LNCaP clone FGC (cell line): ENCODE measurements at regions not wholly inside any gene's neighbourhood (a gene's known extent, or its start where the extent isn't known, plus 50 kb on each side); places are given as distances from the start of the nearest gene placed in this dataset.

ENCODE experiments used
- DNase-seq: peaks from one replicate; pipeline ENCODE4 v3.0.0-alpha.2; 2011; ENCODE audit warnings: low read depth
- H3K4me3 ChIP-seq: 2 replicates; pipeline ENCODE4 v1.5.1; 2011; ENCODE audit warnings: mild to moderate bottlenecking, low read depth, low read length, control low read depth
- CTCF ChIP-seq: IDR thresholded peaks from 2 replicates; pipeline ENCODE4 v1.5.1; 2012; ENCODE audit warnings: mild to moderate bottlenecking; ENCODE audit not compliant: control insufficient read depth, insufficient read depth; ENCODE audit errors: extremely low read depth

- no peak overlapping the region for H3K4me3 ChIP-seq
- TF ChIP-seq CTCF = no peak
- no peak for DNase-seq
Observed at GRCh38 chr1:68327414-68327813, 95.1 kb upstream of the WLS start.

GRCh38 chr1:68326481-68326880 lies 94.2 kb upstream of the WLS start:
- TF ChIP-seq CTCF = no peak
- DNase-seq = no peak
- H3K4me3 ChIP-seq = no peak overlapping the region

- H3K4me3 ChIP-seq = no peak overlapping the region
- no peak for DNase-seq
- TF ChIP-seq CTCF = no peak
Observed at GRCh38 chr1:68324316-68324715, 92.0 kb upstream of the WLS start.

GRCh38 chr1:68322837-68323687 lies 90.7 kb upstream of the WLS start:
- no peak overlapping the region for H3K4me3 ChIP-seq
- no peak for TF ChIP-seq CTCF
- no peak for DNase-seq

- TF ChIP-seq CTCF = no peak
- no peak overlapping the region for H3K4me3 ChIP-seq
- no peak for DNase-seq
Observed at GRCh38 chr1:68322096-68322495, 89.8 kb upstream of the WLS start.

GRCh38 chr1:68321084-68321685 lies 88.9 kb upstream of the WLS start:
- TF ChIP-seq CTCF = peak; percentile 93
- H3K4me3 ChIP-seq = no peak overlapping the region
- no peak for DNase-seq
